ENCODE measurements at regions not wholly inside any gene's neighbourhood (a gene's known extent, or its start where the extent isn't known, plus 50 kb on each side); places are given as distances from the start of the nearest gene placed in this dataset.
A peak's percentile ranks its signal among the peaks of the same experiment; 100 is the strongest.

DNA sequence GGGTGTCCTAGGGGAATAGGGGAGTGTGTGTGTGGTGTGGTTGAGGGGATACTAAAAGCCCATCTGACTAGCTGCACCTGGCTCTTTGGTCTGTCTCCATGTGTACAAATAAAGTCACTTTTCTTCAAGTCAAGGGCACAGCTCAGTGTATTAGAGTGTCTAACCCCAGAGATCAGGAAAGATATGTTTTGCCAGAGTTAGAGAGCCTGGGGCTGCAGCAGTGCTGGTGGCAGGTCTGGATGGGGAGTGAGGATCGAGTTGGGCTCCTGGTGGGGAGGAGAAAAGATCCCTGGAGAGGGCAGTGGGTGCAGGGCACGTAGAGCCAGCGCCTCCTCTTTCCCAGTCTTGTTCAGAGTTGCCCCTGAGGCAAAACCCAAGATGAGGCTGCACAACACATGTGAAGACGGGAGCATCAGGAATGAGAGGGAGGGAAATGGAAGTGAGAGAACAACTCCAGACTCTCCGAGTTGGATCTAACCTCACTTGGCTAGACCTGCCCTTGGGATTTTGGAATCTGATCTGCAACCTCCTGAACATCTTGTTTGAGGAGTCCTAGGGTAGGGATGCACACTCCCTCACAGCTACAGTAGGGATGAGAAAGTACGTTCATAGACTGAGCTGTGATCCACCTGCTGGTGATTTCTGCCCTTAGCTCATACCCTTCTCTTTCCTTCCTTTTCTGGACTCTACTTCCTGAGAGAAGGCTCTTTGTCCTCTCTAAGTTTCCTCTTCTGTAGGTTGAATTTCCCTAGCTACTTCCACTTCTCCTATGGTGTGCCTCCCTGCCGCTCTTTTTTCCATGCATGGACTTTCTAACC, 309.9 kb downstream of the ZSWIM6 start:
- no peak for TF ChIP-seq POLR2A (IDR thresholded peaks at IDR 0.05)
- TF ChIP-seq, protein P1, sequence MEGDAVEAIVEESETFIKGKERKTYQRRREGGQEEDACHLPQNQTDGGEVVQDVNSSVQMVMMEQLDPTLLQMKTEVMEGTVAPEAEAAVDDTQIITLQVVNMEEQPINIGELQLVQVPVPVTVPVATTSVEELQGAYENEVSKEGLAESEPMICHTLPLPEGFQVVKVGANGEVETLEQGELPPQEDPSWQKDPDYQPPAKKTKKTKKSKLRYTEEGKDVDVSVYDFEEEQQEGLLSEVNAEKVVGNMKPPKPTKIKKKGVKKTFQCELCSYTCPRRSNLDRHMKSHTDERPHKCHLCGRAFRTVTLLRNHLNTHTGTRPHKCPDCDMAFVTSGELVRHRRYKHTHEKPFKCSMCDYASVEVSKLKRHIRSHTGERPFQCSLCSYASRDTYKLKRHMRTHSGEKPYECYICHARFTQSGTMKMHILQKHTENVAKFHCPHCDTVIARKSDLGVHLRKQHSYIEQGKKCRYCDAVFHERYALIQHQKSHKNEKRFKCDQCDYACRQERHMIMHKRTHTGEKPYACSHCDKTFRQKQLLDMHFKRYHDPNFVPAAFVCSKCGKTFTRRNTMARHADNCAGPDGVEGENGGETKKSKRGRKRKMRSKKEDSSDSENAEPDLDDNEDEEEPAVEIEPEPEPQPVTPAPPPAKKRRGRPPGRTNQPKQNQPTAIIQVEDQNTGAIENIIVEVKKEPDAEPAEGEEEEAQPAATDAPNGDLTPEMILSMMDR (IDR thresholded peaks at IDR 0.05), result peak in 5 of 12 donors; percentile 9 to 38 (median 15)
